GM18511 (cell line): ENCODE measurements at regions not wholly inside any gene's neighbourhood (a gene's known extent, or its start where the extent isn't known, plus 50 kb on each side); places are given as distances from the start of the nearest gene placed in this dataset.
"Not testable (repeated sequence)": the region's sequence is repeated elsewhere in the genome, so short reads cannot be mapped to it uniquely, and the experiment has no call there.

ENCODE experiments used
- ATAC-seq: cut with Tn5 transposase; IDR thresholded peaks from one replicate; pipeline ENCODE4 v1.9.1; 2021; ENCODE audit warnings: mild to moderate bottlenecking, moderate library complexity; ENCODE audit not compliant: unreplicated experiment

- ATAC-seq = not testable (repeated sequence)
These were observed 1271.8 kb downstream of the TMEM121 start for GRCh38 chr14:106798166-106798565.

- ATAC-seq = no peak
These were observed 1276.3 kb downstream of the TMEM121 start for GRCh38 chr14:106802413-106803364.

- ATAC-seq = no peak
These were observed 1277.0 kb downstream of the TMEM121 start for GRCh38 chr14:106803379-106803778.

- no peak for ATAC-seq
These were observed 1281.1 kb downstream of the TMEM121 start for GRCh38 chr14:106807493-106807892.

GRCh38 chr14:106808458-106808857 is 1282.1 kb downstream of the TMEM121 start:
- ATAC-seq = no peak

GRCh38 chr14:106808907-106809306 is 1282.5 kb downstream of the TMEM121 start:
- ATAC-seq = no peak

GRCh38 chr14:106809615-106810014 is 1283.2 kb downstream of the TMEM121 start:
- ATAC-seq = no peak

GRCh38 chr14:106810168-106810567 is 1283.8 kb downstream of the TMEM121 start:
- ATAC-seq = not testable (repeated sequence)

- no peak for ATAC-seq
These were observed 1284.8 kb downstream of the TMEM121 start for GRCh38 chr14:106811162-106811561.

- ATAC-seq = no peak
These were observed 1286.5 kb downstream of the TMEM121 start for GRCh38 chr14:106812788-106813476.

- ATAC-seq = no peak
These were observed 1287.1 kb downstream of the TMEM121 start for GRCh38 chr14:106813477-106813823.

- ATAC-seq = no peak
These were observed 1293.7 kb downstream of the TMEM121 start for GRCh38 chr14:106820119-106820518.

GRCh38 chr14:106821119-106821518 is 1294.7 kb downstream of the TMEM121 start:
- no peak for ATAC-seq

DNA sequence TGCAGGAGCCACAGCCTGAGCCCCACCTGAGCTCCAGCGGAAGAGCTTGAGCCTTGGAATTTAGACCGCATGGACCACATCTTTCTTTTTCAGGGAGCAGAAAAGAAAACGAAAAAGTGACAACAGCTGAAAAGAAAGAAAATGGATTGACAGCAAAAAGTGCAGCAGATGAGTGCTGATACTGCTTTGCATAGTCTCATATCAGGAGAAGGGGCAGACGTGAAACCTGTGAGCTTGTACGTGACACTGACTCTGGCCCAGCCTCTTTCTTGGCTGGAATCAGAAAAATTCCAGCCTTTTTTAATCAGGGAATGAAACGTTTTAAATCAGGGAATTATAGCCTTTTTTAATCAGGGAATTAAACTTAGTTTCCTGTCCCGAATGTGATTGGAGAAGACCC is 1296.5 kb downstream of the TMEM121 start:
- no peak for ATAC-seq

GRCh38 chr14:106823552-106823951 is 1297.2 kb downstream of the TMEM121 start:
- no peak for ATAC-seq

DNA sequence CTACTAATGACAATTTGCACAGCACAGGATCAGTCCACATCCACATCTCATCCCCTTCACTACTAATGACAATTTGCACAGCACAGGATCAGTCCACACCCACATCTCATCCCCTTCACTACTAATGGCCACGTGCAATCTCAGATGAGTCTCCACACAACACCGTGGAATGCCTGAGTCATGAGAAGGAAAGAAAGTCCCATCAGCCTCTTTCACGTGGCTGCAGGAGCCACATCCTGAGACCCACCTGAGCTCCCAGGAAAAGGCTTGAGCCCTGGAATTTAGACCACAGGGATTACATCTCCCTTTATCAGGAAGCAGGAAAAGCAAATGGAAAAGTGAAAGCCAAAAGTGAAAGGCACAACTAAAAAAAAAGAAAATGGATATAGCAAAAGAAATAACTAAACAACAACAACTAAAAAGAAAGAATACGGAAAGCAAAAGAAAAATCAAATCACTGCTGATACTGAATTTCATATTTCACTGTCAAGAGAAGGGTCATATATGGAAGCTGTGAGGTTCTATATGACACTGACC is 1300.5 kb downstream of the TMEM121 start:
- no peak for ATAC-seq

DNA sequence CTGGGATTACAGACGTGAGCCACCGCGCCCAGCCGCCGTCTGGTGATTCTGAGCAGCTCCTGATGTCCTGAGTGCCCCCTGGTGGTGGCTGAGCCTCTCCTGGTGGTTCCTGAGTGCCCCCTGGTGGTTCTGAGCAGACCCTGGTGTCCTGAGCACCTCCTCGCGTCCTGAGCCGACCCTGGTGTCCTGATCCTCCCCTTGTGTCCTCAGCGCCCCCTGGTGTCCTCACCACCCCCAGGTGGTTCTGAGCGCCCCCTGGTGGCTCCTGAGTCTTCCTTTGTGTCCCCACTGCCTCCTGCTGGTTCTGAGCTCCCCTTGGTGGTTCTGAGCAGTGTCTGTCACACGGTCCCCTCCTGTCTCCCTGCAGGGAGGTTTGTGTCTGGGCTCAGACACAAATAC is 1304.9 kb downstream of the TMEM121 start:
- peak; percentile 64 for ATAC-seq

GRCh38 chr14:106837870-106838269 is 1311.5 kb downstream of the TMEM121 start:
- no peak for ATAC-seq

- ATAC-seq = no peak
These were observed 1312.8 kb downstream of the TMEM121 start for GRCh38 chr14:106838991-106839769.

DNA sequence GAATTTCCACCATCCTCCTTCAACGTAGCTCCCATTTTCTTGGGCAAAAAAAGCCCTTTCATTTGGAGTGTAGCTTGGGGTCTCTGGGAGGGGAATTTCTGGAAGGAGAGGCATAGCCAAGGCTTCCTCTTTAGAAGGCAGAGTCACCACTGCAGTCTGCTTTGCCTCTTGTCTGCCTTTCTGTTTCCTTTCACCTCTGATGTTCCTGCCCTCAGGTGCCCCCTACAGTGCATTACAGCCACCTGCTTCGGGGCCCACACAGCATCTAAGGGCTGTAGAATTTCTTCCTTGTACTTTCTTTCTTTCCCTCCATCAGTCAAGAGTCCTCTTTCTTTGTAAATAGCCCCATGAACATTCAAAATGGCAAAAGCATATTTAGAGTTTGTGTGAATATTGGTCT is 1313.9 kb downstream of the TMEM121 start:
- ATAC-seq = no peak

- no peak for ATAC-seq
These were observed 1314.6 kb downstream of the TMEM121 start for GRCh38 chr14:106840991-106841390.
